GM06990 (cell line): ENCODE measurements at regions not wholly inside any gene's neighbourhood (a gene's known extent, or its start where the extent isn't known, plus 50 kb on each side); places are given as distances from the start of the nearest gene placed in this dataset.

ENCODE experiments used
- DNase-seq: peaks from one replicate; pipeline ENCODE4 v3.0.0-alpha.2; 2011; ENCODE audit not compliant: insufficient read length; ENCODE audit errors: extremely low read depth
- H3K27me3 ChIP-seq: replicated peaks from 2 replicates; pipeline ENCODE4 v1.6.0; 2011; ENCODE audit warnings: low read length; ENCODE audit not compliant: control insufficient read depth, insufficient read depth
- H3K36me3 ChIP-seq: 2 replicates; pipeline ENCODE4 v1.5.1; 2011; ENCODE audit warnings: low read length; ENCODE audit not compliant: control insufficient read depth, insufficient read depth
- H3K4me3 ChIP-seq: replicated peaks from 2 replicates; pipeline ENCODE4 v1.5.1; 2011; ENCODE audit warnings: low read depth, mild to moderate bottlenecking, control low read depth, low read length
- CTCF ChIP-seq: IDR thresholded peaks from 2 replicates; pipeline ENCODE4 v1.5.1; 2011; ENCODE audit warnings: low read length, control low read depth, mild to moderate bottlenecking, inconsistent platforms; ENCODE audit not compliant: insufficient read depth, poor library complexity, severe bottlenecking

- DNase-seq, result no peak
- no peak for TF ChIP-seq CTCF
- no peaks in the 10 kb centered on the region for H3K36me3 ChIP-seq
- H3K4me3 ChIP-seq, result no peak overlapping the region
- H3K27me3 ChIP-seq, result no peaks in the 10 kb centered on the region
Measured at GRCh38 chr15:39149636-39150150, 431.2 kb upstream of the THBS1 start.

- DNase-seq, result peak; percentile 10
- H3K27me3 ChIP-seq, result no peaks in the 10 kb centered on the region
- no peak for TF ChIP-seq CTCF
- H3K36me3 ChIP-seq, result no peaks in the 10 kb centered on the region
- H3K4me3 ChIP-seq, result no peak overlapping the region
Measured at GRCh38 chr15:39151545-39151944, 429.3 kb upstream of the THBS1 start.

- Histone ChIP-seq H3K4me3 (no peak overlapping the region), H3K27me3 (no peaks in the 10 kb centered on the region), H3K36me3 (no peaks in the 10 kb centered on the region)
- DNase-seq, result no peak
- no peak for TF ChIP-seq CTCF
Measured at GRCh38 chr15:39153058-39153714, 427.7 kb upstream of the THBS1 start.

- DNase-seq, result no peak
- no peaks in the 10 kb centered on the region for H3K27me3 ChIP-seq
- no peaks in the 10 kb centered on the region for H3K36me3 ChIP-seq
- no peak for TF ChIP-seq CTCF
- H3K4me3 ChIP-seq, result no peak overlapping the region
Measured at GRCh38 chr15:39153716-39154115, 427.2 kb upstream of the THBS1 start.

GRCh38 chr15:39154227-39154638 lies 426.6 kb upstream of the THBS1 start:
- no peak overlapping the region for H3K4me3 ChIP-seq
- no peaks in the 10 kb centered on the region for H3K36me3 ChIP-seq
- no peak for DNase-seq
- H3K27me3 ChIP-seq, result no peaks in the 10 kb centered on the region
- peak; percentile 2 for TF ChIP-seq CTCF
